PC-9 (cell line): ENCODE measurements at regions not wholly inside any gene's neighbourhood (a gene's known extent, or its start where the extent isn't known, plus 50 kb on each side); places are given as distances from the start of the nearest gene placed in this dataset.

Experiments used
- BruUV-seq: library from RNA; stranded (reverse); fragments of 400-500 nt; replicated peaks from 2 replicates; lab custom pipeline; 2021; lab: Mats Ljungman, UMichigan
- CTCF ChIA-PET: fragments of 300-600 bp; sonication (Branson Sonifier 250); formaldehyde crosslinking; loops from one replicate; lab custom pipeline; 2022; ENCODE audit warnings: antibody characterized with exemption; lab: Charles Lee
- POLR2A ChIA-PET: fragments of 300-600 bp; sonication (Branson Sonifier 250); formaldehyde crosslinking; loops from one replicate; lab custom pipeline; 2022; ENCODE audit warnings: antibody characterized with exemption; ENCODE audit not compliant: unreplicated experiment; lab: Charles Lee
- DNase-seq, 2 experiments: peaks; one replicate each; pipeline versions ENCODE4 v3.0.0 to v3.0.0-alpha.2; 2015 to 2022; ENCODE audit warnings: mixed read lengths in 1 of 2
- H2AFZ ChIP-seq: fragments of 200-600 bp; sonication (generic); 2 replicates; pipeline ENCODE4 v1.8.1; 2017; ENCODE audit warnings: antibody characterized with exemption
- H3F3A ChIP-seq: fragments of 200-600 bp; sonication (generic); 2 replicates; pipeline ENCODE4 v1.8.1; 2017; ENCODE audit warnings: antibody characterized with exemption, mild to moderate bottlenecking, low read depth; ENCODE audit not compliant: insufficient read depth
- H3K27ac ChIP-seq: fragments of 200-600 bp; sonication (generic); 2 replicates; pipeline ENCODE4 v1.6.1; 2016; ENCODE audit warnings: mixed run types
- H3K27me3 ChIP-seq: fragments of 200-600 bp; sonication (generic); 2 replicates; pipeline ENCODE4 v1.6.1; 2016; ENCODE audit warnings: low read depth, mixed run types; ENCODE audit not compliant: insufficient read depth
- H3K36me3 ChIP-seq: fragments of 200-600 bp; sonication (generic); 2 replicates; pipeline ENCODE4 v1.6.1; 2016; ENCODE audit warnings: low read depth, mixed run types
- H3K4me1 ChIP-seq: fragments of 200-600 bp; sonication (generic); replicated peaks from 2 replicates; pipeline ENCODE4 v1.6.1; 2016; ENCODE audit warnings: mixed run types; ENCODE audit not compliant: insufficient read depth
- H3K4me2 ChIP-seq: fragments of 200-600 bp; sonication (generic); 2 replicates; pipeline ENCODE4 v1.6.1; 2017; ENCODE audit warnings: mixed run types
- H3K4me3 ChIP-seq: fragments of 200-600 bp; sonication (generic); 2 replicates; pipeline ENCODE4 v1.6.1; 2016; ENCODE audit warnings: mixed run types
- H3K79me2 ChIP-seq: fragments of 200-600 bp; sonication (generic); 2 replicates; pipeline ENCODE4 v1.6.1; 2017; ENCODE audit warnings: low read depth, mixed run types
- H3K9me2 ChIP-seq: fragments of 200-600 bp; sonication (generic); 2 replicates; pipeline ENCODE4 v1.8.1; 2017; ENCODE audit warnings: mild to moderate bottlenecking; ENCODE audit not compliant: insufficient read depth
- H3K9me3 ChIP-seq: fragments of 200-600 bp; sonication (generic); 2 replicates; pipeline ENCODE4 v1.8.1; 2016; ENCODE audit warnings: low read depth; ENCODE audit not compliant: insufficient read depth
- H4K20me1 ChIP-seq: fragments of 200-600 bp; sonication (generic); 2 replicates; pipeline ENCODE4 v1.8.1; 2017; ENCODE audit not compliant: insufficient read depth
- EZH2 ChIP-seq: fragments of 200-600 bp; sonication (generic); IDR thresholded peaks from 2 replicates; pipeline ENCODE4 v1.8.0; 2017; ENCODE audit warnings: antibody characterized with exemption, low read depth
- intact Hi-C: fragments of 100-400 bp; cut with micrococcal nuclease; formaldehyde crosslinking; loops from one replicate; pipeline ENCODE4 v1.10.0; 2022; ENCODE audit not compliant: unreplicated experiment
- TF ChIP-seq, protein P1 (sequence below): fragments of 200-600 bp; sonication (generic); conservative IDR thresholded peaks from 2 replicates; pipeline ENCODE4 v1.6.1; 2017; ENCODE audit warnings: mixed run types, antibody characterized with exemption, mild to moderate bottlenecking, moderate library complexity

DNA sequence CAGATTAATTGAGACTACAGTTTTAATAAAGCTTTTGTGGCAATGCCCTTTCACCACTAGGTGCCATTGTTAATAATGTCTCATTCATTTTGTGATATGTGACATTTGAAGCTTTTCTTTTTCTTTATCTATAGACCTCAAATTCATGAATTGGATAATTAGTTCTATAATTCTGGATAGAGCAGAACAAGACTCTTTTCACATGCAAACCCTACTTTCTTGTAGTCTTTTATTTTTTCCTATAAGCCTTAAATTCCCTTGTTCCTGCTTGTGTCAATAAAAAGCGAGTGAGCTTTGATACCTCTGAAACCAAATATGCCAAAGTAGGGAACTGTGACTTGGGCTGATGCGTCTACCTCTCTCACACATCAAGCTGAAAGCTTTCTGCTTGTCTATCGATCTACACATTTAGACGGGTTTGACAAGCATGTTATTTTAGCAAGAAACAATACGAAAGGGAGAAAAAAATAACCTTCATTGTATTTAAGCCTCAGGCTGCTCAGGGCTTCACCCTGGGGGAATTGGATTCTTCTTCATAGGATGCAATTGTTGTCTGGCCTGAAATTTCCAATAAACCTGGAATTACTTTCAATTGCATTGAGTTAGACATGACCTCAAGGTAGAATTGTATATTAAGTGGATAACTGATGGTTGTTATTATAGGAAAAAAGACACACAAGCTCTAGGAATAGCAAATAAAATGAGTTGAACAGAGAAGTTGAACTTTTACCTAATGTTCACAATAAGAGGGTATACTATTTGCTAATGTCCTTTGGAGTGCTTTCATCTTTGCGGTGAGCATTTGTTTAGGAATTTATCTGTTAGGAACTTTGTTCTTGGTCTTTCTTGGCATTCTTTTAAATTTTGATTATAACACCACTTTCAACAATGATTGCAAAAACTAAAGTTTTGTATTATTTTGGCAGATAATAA lies 1150.2 kb upstream of the PCDH9 start:
- H3K4me3 ChIP-seq = no peak overlapping the region
- no peak for DNase-seq
- H4K20me1 ChIP-seq = no peaks in the 10 kb centered on the region
- H3K79me2 ChIP-seq = no peaks in the 10 kb centered on the region
- H3F3A ChIP-seq = no peaks in the 10 kb centered on the region
- H3K36me3 ChIP-seq = no peaks in the 10 kb centered on the region
- intact Hi-C loops = no loop called here
- BruUV-seq = no TSS peak
- no peak overlapping the region for H3K4me2 ChIP-seq
- ChIA-PET CTCF (no interaction called here), POLR2A (no interaction called here)
- H3K27me3 ChIP-seq = no peaks in the 10 kb centered on the region
- no peaks in the 10 kb centered on the region for H3K9me3 ChIP-seq
- H2AFZ ChIP-seq = no peak overlapping the region
- TF ChIP-seq EZH2 = no peak
- TF ChIP-seq, protein P1, sequence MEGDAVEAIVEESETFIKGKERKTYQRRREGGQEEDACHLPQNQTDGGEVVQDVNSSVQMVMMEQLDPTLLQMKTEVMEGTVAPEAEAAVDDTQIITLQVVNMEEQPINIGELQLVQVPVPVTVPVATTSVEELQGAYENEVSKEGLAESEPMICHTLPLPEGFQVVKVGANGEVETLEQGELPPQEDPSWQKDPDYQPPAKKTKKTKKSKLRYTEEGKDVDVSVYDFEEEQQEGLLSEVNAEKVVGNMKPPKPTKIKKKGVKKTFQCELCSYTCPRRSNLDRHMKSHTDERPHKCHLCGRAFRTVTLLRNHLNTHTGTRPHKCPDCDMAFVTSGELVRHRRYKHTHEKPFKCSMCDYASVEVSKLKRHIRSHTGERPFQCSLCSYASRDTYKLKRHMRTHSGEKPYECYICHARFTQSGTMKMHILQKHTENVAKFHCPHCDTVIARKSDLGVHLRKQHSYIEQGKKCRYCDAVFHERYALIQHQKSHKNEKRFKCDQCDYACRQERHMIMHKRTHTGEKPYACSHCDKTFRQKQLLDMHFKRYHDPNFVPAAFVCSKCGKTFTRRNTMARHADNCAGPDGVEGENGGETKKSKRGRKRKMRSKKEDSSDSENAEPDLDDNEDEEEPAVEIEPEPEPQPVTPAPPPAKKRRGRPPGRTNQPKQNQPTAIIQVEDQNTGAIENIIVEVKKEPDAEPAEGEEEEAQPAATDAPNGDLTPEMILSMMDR = no peak
- no peak overlapping the region for H3K27ac ChIP-seq
- H3K9me2 ChIP-seq = no peaks in the 10 kb centered on the region
- H3K4me1 ChIP-seq = no peaks in the 10 kb centered on the region

DNA sequence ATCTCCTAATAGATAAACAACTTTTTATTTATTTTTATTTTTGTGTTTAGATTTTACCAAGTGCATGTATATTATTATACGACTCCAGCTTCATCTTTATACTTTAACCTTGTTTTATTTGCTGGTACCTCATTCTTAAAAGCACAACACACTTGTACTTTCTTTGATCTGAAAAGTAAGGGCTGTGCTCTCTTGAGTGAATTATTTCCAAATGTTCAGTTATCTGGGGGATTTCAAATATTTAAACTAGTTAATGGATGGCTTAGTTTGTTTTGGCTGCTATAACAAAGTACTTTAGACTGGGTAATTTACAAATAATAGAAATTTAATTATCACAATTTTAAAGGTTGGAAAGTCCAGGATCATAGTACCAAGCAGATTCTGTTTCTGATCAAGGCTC lies 1148.2 kb upstream of the PCDH9 start:
- CTCF ChIA-PET = no interaction called here
- Histone ChIP-seq H3F3A (no peaks in the 10 kb centered on the region), H3K4me2 (no peak overlapping the region), H3K9me2 (no peaks in the 10 kb centered on the region), H2AFZ (no peak overlapping the region), H3K4me1 (no peaks in the 10 kb centered on the region), H3K36me3 (no peaks in the 10 kb centered on the region), H3K4me3 (no peak overlapping the region), H3K27ac (no peak overlapping the region), H3K79me2 (no peaks in the 10 kb centered on the region), H3K27me3 (no peaks in the 10 kb centered on the region), H4K20me1 (no peaks in the 10 kb centered on the region), H3K9me3 (no peaks in the 10 kb centered on the region)
- POLR2A ChIA-PET = no interaction called here
- BruUV-seq = no TSS peak
- intact Hi-C loops = no loop called here
- TF ChIP-seq EZH2 = no peak
- TF ChIP-seq, protein P1 = no peak
- DNase-seq = no peak

DNA sequence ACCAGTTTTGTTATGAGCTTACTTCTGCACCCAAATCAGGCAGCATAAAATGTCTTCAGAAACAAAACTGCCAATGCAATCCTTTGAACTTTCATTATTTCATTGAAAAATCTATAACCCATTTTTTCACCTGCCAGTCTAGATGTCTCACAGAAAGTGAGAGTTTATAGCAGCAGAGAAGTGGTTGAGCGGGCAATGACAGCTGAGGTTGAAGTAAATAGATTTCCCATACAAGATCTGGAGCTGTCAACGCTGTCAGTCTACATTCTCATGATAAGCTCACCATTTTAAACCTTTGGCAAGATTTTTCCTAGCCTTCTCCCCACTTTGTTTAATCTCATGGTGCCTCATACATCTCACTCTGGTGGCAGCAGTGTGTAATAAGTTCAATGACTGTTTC lies 1144.9 kb upstream of the PCDH9 start:
- DNase-seq = no peak
- H3K9me2 ChIP-seq = no peaks in the 10 kb centered on the region
- no peaks in the 10 kb centered on the region for H3K4me1 ChIP-seq
- CTCF ChIA-PET = no interaction called here
- H3F3A ChIP-seq = no peaks in the 10 kb centered on the region
- intact Hi-C loops = no loop called here
- no TSS peak for BruUV-seq
- H3K4me3 ChIP-seq = no peak overlapping the region
- H3K27me3 ChIP-seq = no peaks in the 10 kb centered on the region
- no peak overlapping the region for H3K4me2 ChIP-seq
- no peak overlapping the region for H3K27ac ChIP-seq
- TF ChIP-seq EZH2 = no peak
- TF ChIP-seq, protein P1 = no peak
- H3K36me3 ChIP-seq = no peaks in the 10 kb centered on the region
- no peaks in the 10 kb centered on the region for H3K79me2 ChIP-seq
- H3K9me3 ChIP-seq = no peaks in the 10 kb centered on the region
- no peak overlapping the region for H2AFZ ChIP-seq
- POLR2A ChIA-PET = no interaction called here
- no peaks in the 10 kb centered on the region for H4K20me1 ChIP-seq
